Subcutaneous abdominal adipose tissue (tissue), 5 donors: ENCODE measurements at regions not wholly inside any gene's neighbourhood (a gene's known extent, or its start where the extent isn't known, plus 50 kb on each side); places are given as distances from the start of the nearest gene placed in this dataset.
"Not testable (repeated sequence)": the region's sequence is repeated elsewhere in the genome, so short reads cannot be mapped to it uniquely, and the experiment has no call there.

Source experiments
- H3K27ac ChIP-seq: one replicate; pipeline ENCODE4 v1.7.0; 2013; ENCODE audit warnings: low read depth, mild to moderate bottlenecking, inconsistent platforms, low read length, moderate library complexity
- H3K27me3 ChIP-seq, 5 donors: one replicate each; pipeline ENCODE4 v1.7.0; 2013; ENCODE audit warnings: low read length in 5 of 5, inconsistent platforms in 1 of 5; ENCODE audit not compliant: control insufficient read depth in 5 of 5, insufficient read depth in 4 of 5
- H3K36me3 ChIP-seq, 5 donors: one replicate each; pipeline ENCODE4 v1.7.0; 2013; ENCODE audit warnings: low read length in 5 of 5; ENCODE audit not compliant: control insufficient read depth in 5 of 5, insufficient read depth in 5 of 5
- H3K4me1 ChIP-seq, 5 donors: one replicate each; pipeline ENCODE4 v1.7.0; 2013; ENCODE audit warnings: low read length in 5 of 5, mild to moderate bottlenecking in 3 of 5, moderate library complexity in 1 of 5; ENCODE audit not compliant: control insufficient read depth in 5 of 5, insufficient read depth in 5 of 5
- H3K4me3 ChIP-seq, 5 donors: one replicate each; pipeline ENCODE4 v1.7.0; 2013; ENCODE audit warnings: low read length in 5 of 5, low read depth in 1 of 5
- H3K9ac ChIP-seq, 5 donors: one replicate each; pipeline ENCODE4 v1.7.0; 2013; ENCODE audit warnings: low read length in 5 of 5, mild to moderate bottlenecking in 4 of 5, moderate library complexity in 3 of 5
- H3K9me3 ChIP-seq, 5 donors: one replicate each; pipeline ENCODE4 v1.7.0; 2013; ENCODE audit warnings: low read length in 5 of 5; ENCODE audit not compliant: control insufficient read depth in 5 of 5
- donor health status: healthy.
- donor health status: healthy.
- donor health status: healthy.
- donor health status: healthy.
- donor health status: healthy.

GRCh38 chr7:16948110-16948509, 66.3 kb upstream of the AGR3 start:
- H3K9me3 ChIP-seq, H3K27ac ChIP-seq, H3K36me3 ChIP-seq, H3K27me3 ChIP-seq, H3K9ac ChIP-seq, H3K4me1 ChIP-seq, H3K4me3 ChIP-seq: not testable (repeated sequence)

GRCh38 chr7:16951483-16952080, 69.8 kb upstream of the AGR3 start:
- H3K9ac ChIP-seq, result no peak overlapping the region
- H3K4me3 ChIP-seq, result no peak overlapping the region

GRCh38 chr7:16954321-16954720, 72.5 kb upstream of the AGR3 start:
- peaks cover 0 to 3% (median 0%) of the 10 kb centered on the region in 5 donors for H3K4me1 ChIP-seq
- H3K4me3 ChIP-seq, result no peak overlapping the region
- H3K27ac ChIP-seq, result no peak overlapping the region
- no peak overlapping the region for H3K9ac ChIP-seq
- H3K36me3 ChIP-seq, result no peaks in the 10 kb centered on the region
- peaks cover 0 to 5% (median 0%) of the 10 kb centered on the region in 5 donors for H3K9me3 ChIP-seq
- no peaks in the 10 kb centered on the region for H3K27me3 ChIP-seq

More at GRCh38 chr7:16951483-16952080, 69.8 kb upstream of the AGR3 start:
- H3K27ac ChIP-seq, result no peak overlapping the region
- peaks cover 0 to 9% (median 6%) of the 10 kb centered on the region in 5 donors for H3K9me3 ChIP-seq
- no peaks in the 10 kb centered on the region for H3K27me3 ChIP-seq
- peaks cover 0 to 3% (median 0%) of the 10 kb centered on the region in 5 donors for H3K4me1 ChIP-seq
- no peaks in the 10 kb centered on the region for H3K36me3 ChIP-seq

GRCh38 chr7:16958724-16959123, 76.9 kb upstream of the AGR3 start:
- Histone ChIP-seq H3K9ac (no peak overlapping the region), H3K4me3 (no peak overlapping the region), H3K36me3 (no peaks in the 10 kb centered on the region), H3K27ac (no peak overlapping the region), H3K4me1 (peaks cover 0 to 3% (median 0%) of the 10 kb centered on the region in 5 donors), H3K27me3 (no peaks in the 10 kb centered on the region), H3K9me3 (peaks cover 0 to 5% (median 0%) of the 10 kb centered on the region in 5 donors)

- Histone ChIP-seq H3K9ac (no peak overlapping the region), H3K27me3 (no peaks in the 10 kb centered on the region), H3K9me3 (peaks cover 0 to 5% (median 0%) of the 10 kb centered on the region in 5 donors), H3K27ac (no peak overlapping the region), H3K4me1 (no peaks in the 10 kb centered on the region), H3K4me3 (no peak overlapping the region), H3K36me3 (no peaks in the 10 kb centered on the region)
Measured at GRCh38 chr7:16960337-16960965, 78.7 kb upstream of the AGR3 start.

GRCh38 chr7:16961641-16962040, 79.9 kb upstream of the AGR3 start:
- H3K27ac ChIP-seq, result no peak overlapping the region
- H3K27me3 ChIP-seq, result no peaks in the 10 kb centered on the region
- H3K36me3 ChIP-seq, result no peaks in the 10 kb centered on the region
- peaks cover 0 to 5% (median 0%) of the 10 kb centered on the region in 5 donors for H3K9me3 ChIP-seq
- H3K4me1 ChIP-seq, result peaks cover 0 to under 1% (median 0%) of the 10 kb centered on the region in 5 donors
- no peak overlapping the region for H3K9ac ChIP-seq
- H3K4me3 ChIP-seq, result no peak overlapping the region

GRCh38 chr7:16963044-16963443, 81.3 kb upstream of the AGR3 start:
- no peaks in the 10 kb centered on the region for H3K27me3 ChIP-seq
- no peaks in the 10 kb centered on the region for H3K36me3 ChIP-seq
- H3K27ac ChIP-seq, result no peak overlapping the region
- H3K9ac ChIP-seq, result no peak overlapping the region
- H3K4me1 ChIP-seq, result peaks cover 0 to 10% (median 2%) of the 10 kb centered on the region in 5 donors
- peaks cover 0 to 3% (median 0%) of the 10 kb centered on the region in 5 donors for H3K9me3 ChIP-seq
- H3K4me3 ChIP-seq, result no peak overlapping the region

GRCh38 chr7:16965697-16966096, 83.9 kb upstream of the AGR3 start:
- H3K36me3 ChIP-seq, H3K9me3 ChIP-seq, H3K9ac ChIP-seq, H3K4me3 ChIP-seq, H3K27ac ChIP-seq, H3K27me3 ChIP-seq: not testable (repeated sequence)
- peaks cover 0 to 11% (median 3%) of the 10 kb centered on the region in 5 donors for H3K4me1 ChIP-seq

GRCh38 chr7:16967300-16967811, 85.6 kb upstream of the AGR3 start:
- Histone ChIP-seq H3K27ac (no peak overlapping the region), H3K4me1 (peaks cover 0 to 11% (median 3%) of the 10 kb centered on the region in 5 donors), H3K36me3 (no peaks in the 10 kb centered on the region)

GRCh38 chr7:16970732-16971482, 89.1 kb upstream of the AGR3 start:
- H3K36me3 ChIP-seq, result no peaks in the 10 kb centered on the region
- no peaks in the 10 kb centered on the region for H3K9me3 ChIP-seq
- no peaks in the 10 kb centered on the region for H3K27me3 ChIP-seq
- peaks cover 0 to 11% (median 3%) of the 10 kb centered on the region in 5 donors for H3K4me1 ChIP-seq
- no peak overlapping the region for H3K27ac ChIP-seq
- H3K9ac ChIP-seq, result no peak overlapping the region
- H3K4me3 ChIP-seq, result no peak overlapping the region

More at GRCh38 chr7:16967300-16967811, 85.6 kb upstream of the AGR3 start:
- H3K9me3 ChIP-seq, result no peaks in the 10 kb centered on the region
- H3K9ac ChIP-seq, result no peak overlapping the region
- H3K4me3 ChIP-seq, result no peak overlapping the region
- no peaks in the 10 kb centered on the region for H3K27me3 ChIP-seq
